ENCODE measurements at regions not wholly inside any gene's neighbourhood (a gene's known extent, or its start where the extent isn't known, plus 50 kb on each side); places are given as distances from the start of the nearest gene placed in this dataset.

GRCh38 chr4:41880022-41880837 is 55.0 kb upstream of the TMEM33 start:
- no peak overlapping the region for H3K4me3 Mint-ChIP-seq
- CTCF ChIA-PET = interaction anchor here (0.8 to 3.4 kb wide), 2 partner anchors 9 to 11 kb away, joined by 3 to 13 read pairs; no protein-coding TSS in a partner anchor
- POLR2A ChIA-PET = interaction anchor here (1.0 kb wide), 1 partner anchor 111 kb away, joined by 3 read pairs; no protein-coding TSS in a partner anchor

GRCh38 chr4:41879552-41879951 is 55.7 kb upstream of the TMEM33 start:
- DNase-seq (no peak), ATAC-seq (no peak)
- Mint-ChIP-seq H3K4me1 (ENCODE audit: low read depth) (peaks cover 12% of the 10 kb centered on the region), H3K27ac (no peak overlapping the region), H3K9me3 (no peaks in the 10 kb centered on the region), H3K27me3 (peaks cover 62% of the 10 kb centered on the region), H3K36me3 (ENCODE audit: low read depth) (no peaks in the 10 kb centered on the region), H3K4me3 (no peak overlapping the region)
- intact Hi-C loops (cut with micrococcal nuclease) = no loop called here
- ChIA-PET CTCF (interaction anchor here (0.6 to 3.4 kb wide), 3 partner anchors 9 to 487 kb away, joined by 3 to 13 read pairs (median 3); no protein-coding TSS in a partner anchor), POLR2A (no interaction called here)
- TF ChIP-seq CTCF (IDR thresholded peaks at IDR 0.05) = no peak

More at GRCh38 chr4:41880022-41880837, 55.0 kb upstream of the TMEM33 start:
- Mint-ChIP-seq H3K36me3 (ENCODE audit: low read depth) (no peaks in the 10 kb centered on the region), H3K9me3 (no peaks in the 10 kb centered on the region), H3K4me1 (ENCODE audit: low read depth) (peaks cover 12% of the 10 kb centered on the region), H3K27ac (no peak overlapping the region), H3K27me3 (peaks cover 61% of the 10 kb centered on the region)
- no peak for TF ChIP-seq CTCF (IDR thresholded peaks at IDR 0.05)
- intact Hi-C loops (cut with micrococcal nuclease) = loop anchor here (5.0 kb wide), 1 partner anchor 133 kb away; the partner anchor contains the start of gene PHOX2B
- DNase-seq (no peak), ATAC-seq (no peak)

- H3K27me3 Mint-ChIP-seq = peaks cover 67% of the 10 kb centered on the region
- H3K4me1 Mint-ChIP-seq (ENCODE audit: low read depth) = peaks cover 12% of the 10 kb centered on the region
- ChIA-PET POLR2A (no interaction called here), CTCF (interaction anchor here (0.6 to 3.4 kb wide), 4 partner anchors 10 to 597 kb away, joined by 3 to 13 read pairs (median 3); no protein-coding TSS in a partner anchor)
- no peak for TF ChIP-seq CTCF (IDR thresholded peaks at IDR 0.05)
- no peaks in the 10 kb centered on the region for H3K36me3 Mint-ChIP-seq (ENCODE audit: low read depth)
- DNase-seq (no peak), ATAC-seq (no peak)
- intact Hi-C loops (cut with micrococcal nuclease) = no loop called here
- H3K4me3 Mint-ChIP-seq = no peak overlapping the region
- H3K9me3 Mint-ChIP-seq = no peaks in the 10 kb centered on the region
- H3K27ac Mint-ChIP-seq = no peak overlapping the region
These were observed 56.2 kb upstream of the TMEM33 start for GRCh38 chr4:41878991-41879491.

- CTCF ChIA-PET = interaction anchor here (0.8 to 3.4 kb wide), 4 partner anchors 9 to 597 kb away, joined by 3 to 13 read pairs (median 4); no protein-coding TSS in a partner anchor
These were observed 56.9 kb upstream of the TMEM33 start for GRCh38 chr4:41878170-41878969.

More at GRCh38 chr4:41878170-41878969, 56.9 kb upstream of the TMEM33 start:
- POLR2A ChIA-PET = no interaction called here
- Mint-ChIP-seq H3K9me3 (no peaks in the 10 kb centered on the region), H3K4me3 (no peak overlapping the region), H3K27me3 (peaks cover 70% of the 10 kb centered on the region), H3K4me1 (ENCODE audit: low read depth) (peaks cover 12% of the 10 kb centered on the region), H3K36me3 (ENCODE audit: low read depth) (no peaks in the 10 kb centered on the region), H3K27ac (no peak overlapping the region)
- no peak for ATAC-seq
- intact Hi-C loops (cut with micrococcal nuclease) = no loop called here
- no peak for DNase-seq
- no peak for TF ChIP-seq CTCF (IDR thresholded peaks at IDR 0.05)
